Thymus (tissue), 11 donors: ENCODE measurements at regions not wholly inside any gene's neighbourhood (a gene's known extent, or its start where the extent isn't known, plus 50 kb on each side); places are given as distances from the start of the nearest gene placed in this dataset.

ENCODE experiments used
- DNase-seq, 9 donors: peaks; one replicate each; pipeline ENCODE4 v3.0.0-alpha.2; 2013; ENCODE audit warnings: low spot score in 9 of 9, low read depth in 6 of 9, missing footprints in 1 of 9
- H3K27ac ChIP-seq, 2 donors: one replicate each; pipeline ENCODE4 v1.5.1; 2013; ENCODE audit warnings: control low read depth in 1 of 2, low read depth in 1 of 2, low read length in 1 of 2, mild to moderate bottlenecking in 1 of 2, moderate library complexity in 1 of 2
- H3K27me3 ChIP-seq, 2 donors: one replicate each; pipeline ENCODE4 v1.5.1; 2013; ENCODE audit warnings: low read length in 1 of 2; ENCODE audit not compliant: control insufficient read depth in 2 of 2, insufficient read depth in 1 of 2
- H3K36me3 ChIP-seq, 2 donors: one replicate each; pipeline ENCODE4 v1.5.1; 2013; ENCODE audit warnings: low read length in 1 of 2, mild to moderate bottlenecking in 1 of 2, moderate library complexity in 1 of 2; ENCODE audit not compliant: control insufficient read depth in 2 of 2, insufficient read depth in 2 of 2
- H3K4me1 ChIP-seq, 2 donors: one replicate each; pipeline ENCODE4 v1.5.1; 2013; ENCODE audit warnings: low read length in 2 of 2; ENCODE audit not compliant: control insufficient read depth in 2 of 2, insufficient read depth in 2 of 2
- H3K4me3 ChIP-seq, 2 donors: one replicate each; pipeline ENCODE4 v1.5.1; 2013; ENCODE audit warnings: low read length in 2 of 2, control low read depth in 1 of 2, mild to moderate bottlenecking in 1 of 2
- H3K9me3 ChIP-seq, 2 donors: one replicate each; pipeline ENCODE4 v1.5.1; 2013; ENCODE audit warnings: low read length in 1 of 2, mild to moderate bottlenecking in 1 of 2; ENCODE audit not compliant: control insufficient read depth in 2 of 2, insufficient read depth in 1 of 2
- WGBS: extraction: QIAGEN DNeasy Blood & Tissue Kit; methylation state at CpG from one replicate; pipeline ENCODE4 v1.1.7; 2013; 5-methylcytosine and 5-hydroxymethylcytosine counted together
- donor health status: healthy.

DNA sequence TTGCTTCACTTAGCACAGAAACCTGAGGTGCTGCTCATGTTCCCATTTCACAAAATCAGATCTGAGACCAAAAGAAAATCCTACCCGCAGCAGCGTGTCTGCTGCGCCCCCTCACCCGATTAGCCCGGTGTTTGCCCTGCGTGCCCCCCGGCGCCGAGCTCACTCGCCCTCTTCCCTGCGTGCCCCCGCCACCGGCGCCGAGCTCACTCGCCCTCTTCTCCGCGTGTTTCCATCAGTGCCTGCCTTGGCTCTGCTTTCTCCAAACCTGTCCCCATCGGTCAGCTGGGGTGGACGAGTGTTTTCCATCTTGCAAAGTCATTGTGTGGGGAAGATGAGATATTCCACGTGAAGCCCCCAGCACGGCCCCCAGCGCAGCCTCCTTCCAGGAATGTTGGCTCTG is 225.3 kb upstream of the PITRM1 start:
- DNase-seq, result no peak
- Histone ChIP-seq H3K27me3 (no peaks in the 10 kb centered on the region), H3K4me3 (no peak overlapping the region), H3K9me3 (peaks cover 0 to 5% of the 10 kb centered on the region in 2 donors), H3K27ac (no peak overlapping the region), H3K36me3 (no peaks in the 10 kb centered on the region), H3K4me1 (peaks cover 0 to 2% of the 10 kb centered on the region in 2 donors)
- 96% methylated on average over 23 of the region's 23 CpGs for WGBS

DNA sequence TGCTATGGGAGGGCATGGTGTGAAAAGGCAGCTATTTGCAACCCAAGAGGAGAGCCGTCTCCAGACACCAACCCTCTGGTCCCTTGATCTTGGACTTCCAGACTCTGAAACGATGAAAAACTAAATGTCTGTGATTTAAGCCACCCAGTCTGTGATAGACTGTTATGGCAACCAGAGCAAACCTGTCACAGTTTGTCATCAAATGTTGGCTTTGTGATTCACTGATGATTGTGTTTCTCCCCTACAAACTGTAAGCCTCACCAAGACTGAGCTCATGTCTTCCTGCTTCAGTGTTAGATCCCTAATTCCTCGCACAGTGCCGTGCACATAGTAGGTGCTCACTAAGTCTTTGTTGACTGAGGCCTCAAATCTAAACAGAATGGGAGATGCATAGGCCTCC is 224.6 kb upstream of the PITRM1 start:
- WGBS, result 98% methylated on average over 4 of the region's 4 CpGs
- DNase-seq, result no peak

DNA sequence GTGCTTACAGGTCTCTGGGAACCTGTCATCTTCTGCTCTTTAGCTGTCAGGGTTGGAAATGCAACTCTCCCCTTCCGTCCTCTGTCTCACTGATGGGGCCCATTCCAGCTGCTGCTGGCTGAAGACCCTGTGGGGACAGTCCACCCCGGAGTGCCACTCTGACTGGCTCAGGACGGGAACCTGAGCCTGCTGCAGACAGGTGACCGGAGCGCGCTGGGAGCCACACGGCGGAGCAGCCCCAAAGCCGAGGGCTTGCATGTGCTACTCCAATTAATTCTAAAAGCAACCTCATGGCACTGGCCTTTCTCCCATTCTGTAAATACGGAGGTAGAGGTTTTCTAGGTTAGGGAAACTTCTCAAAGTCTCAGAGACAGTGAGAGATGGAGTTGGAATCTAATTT is 223.5 kb upstream of the PITRM1 start:
- 86% methylated on average over 10 of the region's 10 CpGs for WGBS
- Histone ChIP-seq H3K4me3 (no peak overlapping the region), H3K27me3 (no peaks in the 10 kb centered on the region), H3K36me3 (no peaks in the 10 kb centered on the region), H3K9me3 (peaks cover 0 to 5% of the 10 kb centered on the region in 2 donors), H3K27ac (no peak overlapping the region), H3K4me1 (peaks cover 0 to 2% of the 10 kb centered on the region in 2 donors)
- no peak for DNase-seq

More for the DNA sequence above, 224.6 kb upstream of the PITRM1 start:
- H3K4me3 ChIP-seq, result no peak overlapping the region
- no peaks in the 10 kb centered on the region for H3K36me3 ChIP-seq
- H3K4me1 ChIP-seq, result peaks cover 0 to 2% of the 10 kb centered on the region in 2 donors
- H3K27me3 ChIP-seq, result no peaks in the 10 kb centered on the region
- H3K9me3 ChIP-seq, result peaks cover 0 to 5% of the 10 kb centered on the region in 2 donors
- no peak overlapping the region for H3K27ac ChIP-seq

DNA sequence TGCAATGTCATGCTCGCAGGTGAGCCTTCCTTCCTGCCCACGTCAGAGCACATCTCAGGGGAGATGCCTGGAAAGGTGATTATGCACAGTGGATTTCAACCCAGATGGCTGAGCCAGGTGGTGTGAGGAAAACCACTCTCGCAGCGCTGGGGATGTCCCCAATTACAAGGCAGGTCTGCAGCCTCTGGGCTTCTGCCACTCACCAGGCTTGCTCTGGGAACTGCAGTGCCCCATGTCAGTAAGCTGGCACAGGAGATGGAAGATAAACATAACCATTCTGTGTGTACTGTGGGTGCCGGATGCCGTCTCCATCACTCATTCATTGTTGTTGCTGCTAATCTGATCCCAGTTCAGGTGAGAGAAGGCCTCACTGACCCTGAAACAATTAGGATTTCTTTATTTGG is 222.9 kb upstream of the PITRM1 start:
- no peaks in the 10 kb centered on the region for H3K36me3 ChIP-seq
- no peaks in the 10 kb centered on the region for H3K27me3 ChIP-seq
- no peak overlapping the region for H3K4me3 ChIP-seq
- peaks cover 0 to 5% of the 10 kb centered on the region in 2 donors for H3K9me3 ChIP-seq
- DNase-seq, result no peak
- peaks cover 0 to 2% of the 10 kb centered on the region in 2 donors for H3K4me1 ChIP-seq
- H3K27ac ChIP-seq, result no peak overlapping the region
- 72% methylated on average over 6 of the region's 6 CpGs for WGBS

DNA sequence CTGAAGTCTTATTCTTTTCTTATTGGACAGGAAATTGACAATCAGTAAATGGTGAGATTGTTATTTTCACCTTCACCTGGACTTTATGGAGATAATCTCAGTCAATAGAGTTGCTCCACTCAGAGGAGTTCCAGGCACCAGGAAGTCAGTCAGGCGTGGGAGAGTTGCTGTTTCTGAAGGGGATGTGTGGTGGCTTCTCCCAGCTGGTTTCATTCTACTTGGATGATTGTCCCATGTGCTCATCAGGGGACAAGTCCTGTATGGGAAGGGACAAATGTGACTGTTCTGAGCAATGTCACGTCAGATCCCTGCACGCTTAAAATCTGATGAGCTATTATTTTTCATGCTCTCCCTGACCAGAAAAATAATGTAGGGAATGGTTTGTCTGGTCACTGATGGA is 222.5 kb upstream of the PITRM1 start:
- H3K4me3 ChIP-seq, result no peak overlapping the region
- H3K9me3 ChIP-seq, result peaks cover 0 to 5% of the 10 kb centered on the region in 2 donors
- H3K4me1 ChIP-seq, result peaks cover 0 to 2% of the 10 kb centered on the region in 2 donors
- no peak for DNase-seq
- no peaks in the 10 kb centered on the region for H3K36me3 ChIP-seq
- no peaks in the 10 kb centered on the region for H3K27me3 ChIP-seq
- H3K27ac ChIP-seq, result no peak overlapping the region
- 96% methylated on average over 3 of the region's 3 CpGs for WGBS

DNA sequence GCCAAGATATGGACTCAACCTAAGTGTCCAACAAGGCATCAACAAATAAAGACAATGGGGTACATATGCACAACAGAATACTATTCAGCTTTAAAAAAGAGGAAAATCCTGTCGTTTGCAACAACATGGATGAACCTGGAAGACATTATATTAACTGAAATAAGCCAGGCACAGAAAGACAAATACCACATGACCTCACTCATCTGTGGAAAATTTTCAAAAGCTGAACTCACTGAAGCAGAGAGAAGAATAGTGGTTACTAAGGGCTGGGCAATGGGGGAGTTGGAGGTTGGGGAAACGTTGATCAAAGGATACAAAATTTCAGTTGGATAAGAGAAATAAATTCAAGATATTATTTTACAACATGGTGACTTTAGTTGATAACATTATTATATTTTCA is 221.4 kb upstream of the PITRM1 start:
- Histone ChIP-seq H3K9me3 (peaks cover 0 to 5% of the 10 kb centered on the region in 2 donors), H3K27ac (no peak overlapping the region), H3K4me3 (no peak overlapping the region), H3K36me3 (no peaks in the 10 kb centered on the region), H3K27me3 (no peaks in the 10 kb centered on the region), H3K4me1 (peaks cover 0 to 2% of the 10 kb centered on the region in 2 donors)
- 85% methylated on average over 2 of the region's 2 CpGs for WGBS
- DNase-seq, result no peak

DNA sequence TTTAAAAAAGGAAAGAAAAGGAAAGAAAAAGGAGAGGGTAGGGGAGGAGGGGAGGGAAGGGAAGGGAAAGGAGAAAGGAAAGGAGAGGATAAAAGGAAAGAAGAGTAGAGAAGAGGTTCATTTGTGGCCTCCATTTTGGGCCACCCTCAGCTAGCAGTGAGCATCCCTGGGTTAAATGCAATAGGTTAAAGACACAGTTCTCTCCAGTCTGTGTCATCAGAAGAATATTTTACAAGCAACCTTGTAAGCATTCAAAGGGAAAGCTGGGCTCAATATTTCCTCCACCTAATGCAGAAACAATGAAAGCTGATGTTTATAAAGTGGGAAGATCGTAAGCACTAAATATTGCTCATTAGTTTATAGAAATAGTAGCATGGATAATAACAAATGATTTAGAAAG is 219.1 kb upstream of the PITRM1 start:
- 93% methylated on average over 1 of the region's 1 CpG for WGBS
- Histone ChIP-seq H3K9me3 (peaks cover 0 to 5% of the 10 kb centered on the region in 2 donors), H3K27ac (no peak overlapping the region), H3K27me3 (no peaks in the 10 kb centered on the region), H3K4me3 (no peak overlapping the region), H3K36me3 (no peaks in the 10 kb centered on the region), H3K4me1 (peaks cover 0 to 2% of the 10 kb centered on the region in 2 donors)
- no peak for DNase-seq

DNA sequence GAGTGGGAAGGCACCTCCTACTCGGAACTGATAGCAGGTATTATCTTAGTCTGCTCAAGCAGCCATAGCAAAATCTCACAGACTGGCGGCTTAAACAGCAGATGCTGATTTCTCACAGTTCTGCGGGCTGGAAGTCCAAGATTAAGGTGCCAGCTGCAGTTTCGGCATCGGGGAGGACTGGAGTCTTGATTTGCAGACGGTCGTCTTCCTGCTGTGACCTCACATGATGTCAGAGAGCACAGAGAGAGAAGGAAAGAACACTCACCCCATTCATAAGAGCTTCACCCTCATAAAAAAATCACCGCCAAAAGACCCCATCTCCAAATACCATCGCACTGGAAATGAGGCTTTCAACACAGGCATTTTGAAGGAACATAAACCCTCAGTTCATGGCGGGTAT is 216.5 kb upstream of the PITRM1 start:
- no peaks in the 10 kb centered on the region for H3K27me3 ChIP-seq
- DNase-seq, result no peak
- no peak overlapping the region for H3K4me3 ChIP-seq
- no peaks in the 10 kb centered on the region for H3K9me3 ChIP-seq
- WGBS, result 94% methylated on average over 10 of the region's 10 CpGs
- H3K27ac ChIP-seq, result no peak overlapping the region
- H3K36me3 ChIP-seq, result no peaks in the 10 kb centered on the region
- H3K4me1 ChIP-seq, result no peaks in the 10 kb centered on the region

DNA sequence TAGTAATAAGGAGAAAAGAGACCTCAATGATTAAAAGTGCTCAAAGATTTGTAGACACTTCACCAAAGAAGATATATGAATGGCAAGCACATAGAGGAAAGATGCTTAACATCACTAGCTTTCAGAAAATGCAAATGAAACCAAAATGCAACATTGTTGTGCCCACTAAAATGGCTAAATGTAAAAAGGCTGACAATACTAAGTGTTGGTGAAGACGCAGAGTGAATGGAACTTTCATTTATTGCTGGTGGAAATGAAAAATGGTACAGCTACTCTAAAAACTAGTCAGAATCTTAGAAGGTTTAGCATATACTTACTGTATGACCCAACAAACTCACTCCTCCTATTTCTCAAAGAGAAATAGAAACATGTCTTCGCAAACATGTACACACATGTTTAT is 212.9 kb upstream of the PITRM1 start:
- no peak for DNase-seq
- H3K27me3 ChIP-seq, result no peaks in the 10 kb centered on the region
- no peaks in the 10 kb centered on the region for H3K9me3 ChIP-seq
- WGBS, result 97% methylated on average over 2 of the region's 2 CpGs
- no peaks in the 10 kb centered on the region for H3K4me1 ChIP-seq
- no peaks in the 10 kb centered on the region for H3K36me3 ChIP-seq
- no peak overlapping the region for H3K27ac ChIP-seq
- no peak overlapping the region for H3K4me3 ChIP-seq

DNA sequence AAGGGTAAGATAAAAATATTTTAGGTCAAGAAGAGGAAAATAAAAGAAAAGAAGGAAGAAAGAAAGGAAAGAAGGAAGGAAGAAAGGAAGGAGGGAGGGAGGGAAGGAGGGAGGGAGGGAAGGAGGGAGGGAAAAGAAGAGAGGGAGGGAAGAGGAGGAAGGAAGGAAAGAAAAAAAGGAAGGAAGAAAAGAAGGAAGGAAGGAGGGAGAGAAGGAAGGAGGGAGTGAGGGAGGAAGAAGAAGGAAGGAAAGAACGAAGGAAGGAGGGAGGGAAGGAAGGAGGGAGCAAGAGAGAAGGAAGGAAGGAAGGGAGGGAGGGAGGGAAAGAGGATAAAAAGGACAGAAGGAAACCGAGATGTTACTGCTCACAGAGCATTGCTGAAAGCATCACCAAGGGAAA is 209.5 kb upstream of the PITRM1 start:
- Histone ChIP-seq H3K27ac (no peak overlapping the region), H3K27me3 (no peaks in the 10 kb centered on the region)

More for the DNA sequence above, 209.5 kb upstream of the PITRM1 start:
- no peak for DNase-seq
- Histone ChIP-seq H3K36me3 (no peaks in the 10 kb centered on the region), H3K9me3 (peaks cover 0 to 9% of the 10 kb centered on the region in 2 donors), H3K4me1 (no peaks in the 10 kb centered on the region), H3K4me3 (no peak overlapping the region)
- 66% methylated on average over 2 of the region's 2 CpGs for WGBS
